Osteocyte (in vitro differentiated cells): ENCODE measurements at regions not wholly inside any gene's neighbourhood (a gene's known extent, or its start where the extent isn't known, plus 50 kb on each side); places are given as distances from the start of the nearest gene placed in this dataset.
"Not testable (repeated sequence)": the region's sequence is repeated elsewhere in the genome, so short reads cannot be mapped to it uniquely, and the experiment has no call there.

Source experiments
- DNase-seq: peaks from one replicate; pipeline ENCODE4 v3.0.0; 2021; ENCODE audit warnings: mixed read lengths; ENCODE audit not compliant: unreplicated experiment; ENCODE audit errors: extremely low spot score
- H3K27ac Mint-ChIP-seq: one replicate; pipeline ENCODE4 v1.8.0; 2021; ENCODE audit warnings: mild to moderate bottlenecking, mixed read lengths; ENCODE audit not compliant: unreplicated experiment
- H3K27me3 Mint-ChIP-seq: one replicate; pipeline ENCODE4 v1.8.0; 2021; ENCODE audit warnings: mixed read lengths; ENCODE audit not compliant: unreplicated experiment
- H3K36me3 Mint-ChIP-seq: one replicate; pipeline ENCODE4 v1.8.0; 2021; ENCODE audit warnings: mixed read lengths; ENCODE audit not compliant: unreplicated experiment
- H3K4me1 Mint-ChIP-seq: one replicate; pipeline ENCODE4 v1.8.0; 2021; ENCODE audit warnings: mixed read lengths; ENCODE audit not compliant: unreplicated experiment
- H3K4me3 Mint-ChIP-seq: one replicate; pipeline ENCODE4 v1.8.0; 2021; ENCODE audit warnings: mild to moderate bottlenecking, moderate library complexity, mixed read lengths; ENCODE audit not compliant: unreplicated experiment
- H3K9me3 Mint-ChIP-seq: one replicate; pipeline ENCODE4 v1.8.0; 2021; ENCODE audit warnings: mixed read lengths; ENCODE audit not compliant: unreplicated experiment
- TF ChIP-seq, protein P1 (sequence below): fragments of 200-600 bp; sonication (generic); IDR thresholded peaks from 2 replicates; pipeline ENCODE4 v1.5.0; 2021; ENCODE audit warnings: antibody characterized with exemption, mild to moderate bottlenecking, moderate library complexity

DNA sequence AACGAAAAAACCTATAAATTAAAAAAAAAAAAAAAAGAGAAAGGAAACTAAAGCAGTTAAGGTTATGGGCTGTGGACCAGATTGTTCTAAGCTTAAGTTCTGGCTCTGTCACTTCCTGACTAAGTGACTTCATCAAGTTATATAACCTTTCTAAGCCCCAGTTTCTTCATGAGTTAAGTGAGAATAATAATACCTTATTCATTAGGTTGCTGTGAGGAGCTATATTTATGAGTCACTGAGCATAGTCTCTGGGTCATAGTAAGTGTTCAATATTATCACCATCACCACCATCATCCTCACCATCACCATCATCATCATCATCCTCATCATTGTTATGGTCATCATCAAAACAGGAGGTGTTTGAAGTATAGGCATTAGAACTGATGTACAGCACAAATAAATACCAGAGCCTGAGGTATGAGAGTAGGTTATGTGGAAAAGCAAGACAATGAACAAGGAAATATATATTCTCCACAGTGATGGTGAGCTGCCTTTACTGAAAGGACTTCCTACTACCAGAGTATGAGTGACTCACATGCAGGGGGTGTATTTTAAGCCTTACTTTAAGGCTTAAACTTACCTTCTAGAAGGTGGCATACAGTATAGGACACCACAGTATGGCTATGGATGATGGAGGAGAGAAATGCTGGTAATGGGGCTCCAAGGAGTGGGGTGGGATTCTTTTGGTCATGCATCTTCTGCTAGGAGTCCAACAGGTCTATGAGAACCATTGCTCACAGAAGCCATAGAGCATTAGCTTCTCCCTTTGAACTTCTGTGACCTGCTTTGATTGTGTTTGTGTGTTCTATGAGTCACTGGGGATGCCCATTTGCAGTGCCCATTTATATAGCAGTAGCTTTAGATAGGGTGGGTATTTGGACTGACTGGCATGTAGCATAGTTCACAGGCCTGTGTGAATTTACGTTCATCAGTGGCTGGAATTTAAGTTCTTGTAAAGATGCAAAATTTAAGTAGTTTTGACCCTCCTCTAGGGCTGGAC lies 104.4 kb downstream of the KLF5 start:
- H3K4me3 Mint-ChIP-seq, result no peak overlapping the region
- H3K27ac Mint-ChIP-seq, result no peak overlapping the region
- no peaks in the 10 kb centered on the region for H3K36me3 Mint-ChIP-seq
- DNase-seq, result no peak
- H3K9me3 Mint-ChIP-seq, result peaks cover 6% of the 10 kb centered on the region
- H3K27me3 Mint-ChIP-seq, result no peaks in the 10 kb centered on the region
- H3K4me1 Mint-ChIP-seq, result no peaks in the 10 kb centered on the region
- TF ChIP-seq, protein P1, sequence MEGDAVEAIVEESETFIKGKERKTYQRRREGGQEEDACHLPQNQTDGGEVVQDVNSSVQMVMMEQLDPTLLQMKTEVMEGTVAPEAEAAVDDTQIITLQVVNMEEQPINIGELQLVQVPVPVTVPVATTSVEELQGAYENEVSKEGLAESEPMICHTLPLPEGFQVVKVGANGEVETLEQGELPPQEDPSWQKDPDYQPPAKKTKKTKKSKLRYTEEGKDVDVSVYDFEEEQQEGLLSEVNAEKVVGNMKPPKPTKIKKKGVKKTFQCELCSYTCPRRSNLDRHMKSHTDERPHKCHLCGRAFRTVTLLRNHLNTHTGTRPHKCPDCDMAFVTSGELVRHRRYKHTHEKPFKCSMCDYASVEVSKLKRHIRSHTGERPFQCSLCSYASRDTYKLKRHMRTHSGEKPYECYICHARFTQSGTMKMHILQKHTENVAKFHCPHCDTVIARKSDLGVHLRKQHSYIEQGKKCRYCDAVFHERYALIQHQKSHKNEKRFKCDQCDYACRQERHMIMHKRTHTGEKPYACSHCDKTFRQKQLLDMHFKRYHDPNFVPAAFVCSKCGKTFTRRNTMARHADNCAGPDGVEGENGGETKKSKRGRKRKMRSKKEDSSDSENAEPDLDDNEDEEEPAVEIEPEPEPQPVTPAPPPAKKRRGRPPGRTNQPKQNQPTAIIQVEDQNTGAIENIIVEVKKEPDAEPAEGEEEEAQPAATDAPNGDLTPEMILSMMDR, result no peak

DNA sequence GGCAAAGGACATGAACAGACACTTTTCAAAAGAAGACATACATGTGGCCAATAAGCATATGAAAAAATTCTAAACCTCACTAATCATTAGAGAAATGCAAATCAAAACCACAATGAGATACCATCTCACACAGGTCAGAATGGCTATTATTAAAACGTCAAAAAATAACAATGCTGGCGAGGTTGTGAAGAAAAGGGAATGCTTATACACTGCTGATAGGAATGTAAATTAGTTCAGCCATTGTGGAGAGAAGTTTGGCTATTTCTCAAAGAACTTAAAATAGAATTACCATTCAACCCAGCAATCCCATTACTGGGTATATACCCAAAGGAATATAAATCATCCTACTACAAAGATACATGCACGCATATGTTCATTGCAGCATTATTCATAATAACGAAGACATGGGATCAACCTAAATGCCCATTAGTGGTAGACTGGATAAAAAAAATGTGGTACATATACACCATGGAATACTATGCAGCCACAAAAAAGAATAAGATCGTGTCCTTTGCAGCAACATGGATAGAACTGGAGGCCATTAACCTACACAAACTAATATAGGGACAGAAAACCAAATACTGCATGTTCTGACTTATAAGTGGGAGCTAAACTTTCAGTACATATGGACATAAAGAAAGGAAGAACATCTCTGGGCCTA lies 101.7 kb downstream of the KLF5 start:
- H3K9me3 Mint-ChIP-seq, H3K4me3 Mint-ChIP-seq, H3K4me1 Mint-ChIP-seq, H3K27me3 Mint-ChIP-seq, DNase-seq, H3K36me3 Mint-ChIP-seq, H3K27ac Mint-ChIP-seq: not testable (repeated sequence)

DNA sequence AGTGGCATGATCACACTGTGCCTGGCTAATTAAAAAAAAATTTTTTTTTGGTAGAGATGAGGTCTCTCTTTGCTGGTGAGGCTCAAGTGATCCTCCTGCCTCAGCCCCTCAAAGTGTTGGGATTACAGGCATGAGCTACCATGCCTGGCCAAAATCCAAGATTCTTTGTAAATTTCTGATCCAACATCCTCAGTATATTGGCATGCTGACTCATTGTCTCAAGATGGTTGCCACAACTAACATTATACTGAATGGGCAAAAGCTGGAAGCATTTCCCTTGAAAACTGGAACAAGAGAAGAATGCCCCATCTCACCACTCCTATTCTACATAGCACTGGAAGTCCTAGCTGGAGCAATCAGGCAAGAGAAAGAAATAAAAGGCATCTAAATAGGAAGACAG lies 100.0 kb downstream of the KLF5 start:
- no peaks in the 10 kb centered on the region for H3K27me3 Mint-ChIP-seq
- no peaks in the 10 kb centered on the region for H3K4me1 Mint-ChIP-seq
- no peak overlapping the region for H3K4me3 Mint-ChIP-seq
- no peak for DNase-seq
- TF ChIP-seq, protein P1, result no peak
- no peak overlapping the region for H3K27ac Mint-ChIP-seq
- H3K9me3 Mint-ChIP-seq, result peaks cover 6% of the 10 kb centered on the region
- H3K36me3 Mint-ChIP-seq, result no peaks in the 10 kb centered on the region

DNA sequence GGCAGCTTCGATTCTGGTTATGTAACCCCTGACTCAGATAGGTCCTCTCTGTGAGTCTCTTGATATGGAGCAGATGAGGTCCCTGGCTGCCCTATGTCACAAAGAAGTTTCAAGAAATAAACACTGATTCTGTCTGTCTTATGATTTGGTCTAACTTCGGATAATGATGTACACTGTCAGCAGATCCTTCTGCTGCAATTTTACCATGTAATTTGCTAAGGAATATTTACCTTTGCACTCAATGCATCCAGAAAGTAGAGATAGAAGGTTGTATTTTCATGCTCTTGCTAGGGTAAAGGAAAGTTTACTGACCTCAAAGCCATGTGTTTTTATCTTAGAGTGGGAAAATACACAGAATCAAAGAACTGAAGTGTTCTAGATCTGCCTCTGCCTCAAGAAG lies 98.2 kb downstream of the KLF5 start:
- Mint-ChIP-seq H3K4me1 (no peaks in the 10 kb centered on the region), H3K27ac (no peak overlapping the region), H3K9me3 (peaks cover 6% of the 10 kb centered on the region), H3K27me3 (no peaks in the 10 kb centered on the region), H3K4me3 (no peak overlapping the region), H3K36me3 (no peaks in the 10 kb centered on the region)
- TF ChIP-seq, protein P1, result no peak
- DNase-seq, result no peak

DNA sequence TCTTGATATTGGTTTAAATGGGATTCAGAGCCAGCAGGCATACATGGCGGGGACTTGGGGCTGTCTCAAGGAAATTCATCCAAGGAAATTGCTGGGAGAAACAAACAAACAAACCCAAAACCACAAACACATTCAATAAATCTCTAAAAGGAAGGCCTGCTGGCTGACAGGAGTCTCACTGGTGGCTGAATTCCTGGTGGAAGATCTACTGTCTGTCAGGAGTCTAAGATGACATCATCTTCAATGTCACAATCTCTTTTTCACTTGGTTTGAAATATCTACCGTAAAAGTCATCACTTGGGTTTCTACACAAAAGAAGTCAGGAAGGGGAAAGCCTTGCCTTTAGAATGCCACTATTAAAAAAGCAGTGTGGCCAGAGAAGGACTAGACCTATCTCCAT lies 87.9 kb downstream of the KLF5 start:
- no peaks in the 10 kb centered on the region for H3K36me3 Mint-ChIP-seq
- peaks cover 2% of the 10 kb centered on the region for H3K4me1 Mint-ChIP-seq
- no peak overlapping the region for H3K27ac Mint-ChIP-seq
- H3K4me3 Mint-ChIP-seq, result no peak overlapping the region
- H3K9me3 Mint-ChIP-seq, result no peaks in the 10 kb centered on the region
- H3K27me3 Mint-ChIP-seq, result no peaks in the 10 kb centered on the region
- DNase-seq, result no peak
- TF ChIP-seq, protein P1, result no peak
